Esophagus mucosa (tissue), 1 donor: ENCODE measurements at regions not wholly inside any gene's neighbourhood (a gene's known extent, or its start where the extent isn't known, plus 50 kb on each side); places are given as distances from the start of the nearest gene placed in this dataset.
"Not testable (repeated sequence)": the region's sequence is repeated elsewhere in the genome, so short reads cannot be mapped to it uniquely, and the experiment has no call there.

ENCODE experiments used
- ATAC-seq: fragments of 200-7000 bp; cut with Tn5 transposase; one replicate; pipeline ENCODE4 v1.9.1; 2020
- donor health status: DM: yes; HTN: yes; CAD: no.

DNA sequence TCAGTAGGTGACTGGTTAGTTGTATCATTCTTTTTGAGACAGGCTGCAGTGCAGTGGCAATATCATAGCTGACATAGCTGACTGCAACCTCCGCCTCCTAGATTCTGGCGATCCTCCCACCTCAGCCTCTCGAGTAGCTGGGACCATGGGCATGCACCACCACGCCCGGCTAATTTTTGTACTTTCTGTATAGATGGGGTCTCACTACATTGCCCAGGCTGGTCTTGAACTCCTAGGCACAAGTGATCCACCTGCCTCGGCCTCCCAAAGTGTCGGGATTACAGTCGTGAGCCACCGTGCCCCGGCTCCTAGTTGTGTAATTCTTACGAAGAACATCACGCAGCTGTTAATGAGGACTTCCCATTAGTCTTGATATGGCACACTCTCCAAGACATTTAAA, 123.4 kb upstream of the VKORC1L1 start:
- no peak for ATAC-seq

DNA sequence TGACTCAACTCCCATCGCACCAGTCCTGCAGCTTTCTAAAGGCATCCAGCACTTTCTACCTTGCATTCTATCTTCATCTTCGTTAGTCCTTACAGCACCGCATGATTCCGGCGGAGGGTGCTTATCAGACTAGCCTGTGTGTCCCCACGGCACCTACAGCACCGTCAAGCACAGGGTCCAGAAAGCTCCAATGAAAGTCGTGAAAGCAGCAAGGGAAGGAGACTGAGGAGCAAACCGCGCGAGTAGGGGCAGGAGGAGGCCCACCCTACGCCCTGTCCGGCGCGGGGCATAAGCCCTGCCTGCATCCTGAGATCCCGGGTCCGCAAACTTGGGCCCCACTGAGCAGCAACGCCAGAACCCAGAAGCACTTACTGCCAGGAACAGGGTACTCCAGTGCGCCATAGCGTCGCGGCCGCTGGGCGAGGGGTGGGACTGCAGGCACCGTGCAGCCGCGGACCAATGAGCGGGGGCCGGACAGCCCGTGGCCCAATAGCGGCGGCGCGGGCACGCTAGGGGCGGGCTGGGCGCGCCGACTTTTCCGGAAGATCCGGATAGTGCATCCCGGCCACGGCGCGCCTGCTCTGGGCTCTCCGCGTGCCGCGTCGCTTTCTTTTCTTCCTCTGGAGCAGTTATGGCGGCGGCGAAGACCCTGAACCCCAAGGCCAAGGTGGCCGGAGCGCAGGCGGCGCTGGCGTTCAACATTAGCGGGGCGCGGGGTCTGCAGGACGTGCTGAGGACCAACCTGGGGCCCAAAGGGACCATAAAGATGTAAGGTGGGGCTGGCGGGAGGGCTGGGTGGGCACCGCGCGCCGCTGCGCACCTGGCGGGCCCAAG, 122.1 kb upstream of the VKORC1L1 start:
- peak; percentile 100 for ATAC-seq

DNA sequence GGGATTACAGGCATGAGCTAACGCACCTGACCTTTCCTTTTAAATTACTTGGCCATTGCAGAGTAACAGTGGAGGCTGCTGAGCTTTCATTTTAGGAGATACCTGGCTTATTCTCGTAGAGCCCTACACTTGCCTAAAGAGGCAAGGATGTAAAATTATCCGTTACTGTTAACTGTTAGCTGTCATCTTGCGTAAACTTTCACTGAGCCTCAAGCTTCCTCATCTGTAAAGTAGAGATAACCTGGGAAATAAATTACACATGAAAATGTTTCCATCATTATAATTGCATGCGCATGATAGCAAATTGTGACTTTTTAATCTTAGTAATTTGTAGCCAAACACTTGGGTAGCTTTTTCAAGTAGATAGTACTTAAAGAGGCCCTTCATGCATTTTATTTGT, 118.8 kb upstream of the VKORC1L1 start:
- ATAC-seq: not testable (repeated sequence)

DNA sequence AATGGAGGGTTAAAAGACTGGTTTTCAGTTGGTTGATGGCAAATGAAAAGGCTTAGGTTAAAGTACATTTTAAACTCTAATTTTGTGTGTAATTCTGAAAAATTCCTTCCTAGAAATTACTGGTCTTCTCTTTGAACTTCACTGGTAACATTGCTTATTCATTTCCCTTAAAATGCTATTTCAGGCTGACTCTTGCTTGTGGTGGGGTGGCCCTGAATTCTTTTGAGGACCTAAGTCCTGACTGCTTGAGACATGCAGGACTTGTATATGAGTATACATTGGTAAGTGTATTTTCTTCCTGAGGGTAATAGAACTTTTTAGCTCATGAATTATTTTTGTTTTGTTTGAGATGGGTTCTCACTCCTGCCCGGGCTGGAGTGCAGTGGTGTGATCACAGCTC, 113.9 kb upstream of the VKORC1L1 start:
- ATAC-seq: not testable (repeated sequence)

DNA sequence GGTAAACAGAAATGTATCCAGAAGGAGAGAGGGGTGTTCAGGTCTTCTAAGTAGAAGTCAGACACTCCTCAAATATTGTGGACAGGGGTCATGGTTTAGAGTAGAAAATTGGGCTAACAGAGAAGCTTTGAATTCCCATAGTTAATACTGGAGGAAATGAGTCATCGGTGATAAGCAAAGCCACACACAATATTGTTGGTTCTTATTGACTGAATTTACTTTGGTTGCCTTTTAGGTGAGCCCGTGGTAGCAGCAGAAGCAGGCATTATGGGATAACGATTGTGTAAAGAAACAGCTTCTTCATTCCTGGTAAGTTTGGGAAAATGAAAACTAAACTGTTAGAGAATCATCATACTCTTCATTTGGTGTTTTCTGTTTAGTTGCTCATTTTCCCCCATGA, 110.2 kb upstream of the VKORC1L1 start:
- ATAC-seq: not testable (repeated sequence)

DNA sequence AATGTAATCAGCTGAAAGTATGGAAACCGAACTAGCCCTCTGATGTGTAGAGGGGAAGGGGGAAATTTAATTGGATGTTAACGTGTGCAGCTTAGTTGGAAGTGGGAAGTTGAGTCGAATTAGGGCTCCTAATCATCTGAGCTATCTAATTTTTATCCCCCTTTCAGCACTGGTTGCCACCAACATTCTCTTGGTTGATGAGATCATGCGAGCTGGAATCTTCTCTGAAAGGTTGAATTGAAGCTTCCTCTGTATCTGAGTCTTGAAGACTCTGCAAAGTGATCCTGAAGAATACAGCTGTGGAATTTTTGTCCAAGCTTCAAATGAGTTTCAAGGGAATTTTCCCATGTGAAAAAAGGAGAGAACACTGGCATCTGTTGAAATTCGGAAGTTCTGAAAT, 109.8 kb upstream of the VKORC1L1 start:
- ATAC-seq: not testable (repeated sequence)

DNA sequence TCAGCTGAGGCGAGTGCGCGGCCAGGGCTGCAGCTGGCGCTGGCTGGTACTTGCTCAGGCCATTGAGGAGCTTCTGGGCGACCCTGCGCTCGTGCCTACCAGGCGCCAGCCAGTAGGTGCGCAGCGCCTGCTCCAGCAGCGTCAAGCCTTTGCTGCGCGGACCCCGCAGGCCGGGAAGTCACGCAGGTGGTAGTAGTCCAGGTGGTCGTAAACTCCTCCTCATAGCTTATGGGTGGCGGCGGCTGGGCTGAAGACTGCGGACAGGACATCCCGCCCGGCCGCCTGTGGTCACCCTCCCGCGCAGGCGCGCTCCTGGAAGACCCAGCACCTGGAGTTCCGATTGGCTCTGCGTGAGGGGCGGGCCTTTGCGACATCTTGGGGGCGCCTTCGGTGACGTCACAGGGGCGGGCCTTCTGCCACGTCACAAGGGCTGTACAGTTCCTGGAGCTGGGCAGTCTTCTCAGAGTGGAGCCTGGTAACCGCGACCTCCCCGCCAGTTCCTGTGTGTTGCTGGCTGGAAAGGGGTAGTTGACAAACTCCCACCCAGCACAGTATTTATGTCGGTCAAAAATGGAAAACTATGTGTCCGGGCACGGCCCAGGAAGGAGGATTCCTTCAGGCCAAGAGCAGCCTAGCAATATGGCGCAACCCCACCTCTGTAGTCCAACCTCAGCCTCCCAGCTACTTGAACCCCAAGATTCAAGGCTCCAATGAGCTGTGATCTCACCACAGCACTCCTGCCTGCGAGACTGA, 102.2 kb upstream of the VKORC1L1 start:
- ATAC-seq: peak; percentile 99

DNA sequence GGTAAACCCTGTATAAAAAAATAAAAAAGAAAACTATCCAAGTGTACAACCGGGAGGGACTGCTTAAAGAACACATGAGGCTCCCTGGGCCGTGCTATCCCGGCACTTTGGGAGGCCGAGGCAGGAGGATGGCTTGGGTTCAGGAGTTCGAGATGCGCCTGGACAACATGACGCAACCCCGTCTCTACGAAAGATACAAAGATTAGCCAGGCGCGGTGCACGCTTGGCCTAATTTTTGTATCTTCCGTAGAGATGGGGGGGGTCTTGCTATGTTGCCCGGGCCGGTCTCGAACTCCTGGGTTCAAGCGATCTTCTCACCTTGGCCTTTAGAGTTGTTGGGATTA, 101.7 kb upstream of the VKORC1L1 start:
- ATAC-seq: not testable (repeated sequence)

DNA sequence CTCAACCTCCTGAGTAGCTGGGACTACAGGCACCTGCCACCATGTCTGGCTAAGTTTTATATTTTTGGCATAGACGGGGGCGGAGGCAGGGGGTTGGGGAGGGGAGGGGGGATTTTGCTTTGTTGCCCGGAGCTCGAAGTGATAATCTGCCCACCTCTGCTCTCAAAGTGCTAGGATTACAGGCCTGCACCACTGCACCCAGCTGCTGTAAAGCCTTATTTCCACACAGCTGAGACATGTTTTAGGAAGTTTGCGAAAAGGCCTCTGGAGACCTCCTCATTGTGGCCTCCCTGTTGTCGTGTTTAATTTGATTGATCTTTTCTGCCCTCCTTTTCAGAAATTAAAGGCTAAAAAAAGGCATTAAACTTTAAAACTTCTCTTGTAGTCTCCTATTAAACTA, 96.2 kb upstream of the VKORC1L1 start:
- not testable (repeated sequence) for ATAC-seq

DNA sequence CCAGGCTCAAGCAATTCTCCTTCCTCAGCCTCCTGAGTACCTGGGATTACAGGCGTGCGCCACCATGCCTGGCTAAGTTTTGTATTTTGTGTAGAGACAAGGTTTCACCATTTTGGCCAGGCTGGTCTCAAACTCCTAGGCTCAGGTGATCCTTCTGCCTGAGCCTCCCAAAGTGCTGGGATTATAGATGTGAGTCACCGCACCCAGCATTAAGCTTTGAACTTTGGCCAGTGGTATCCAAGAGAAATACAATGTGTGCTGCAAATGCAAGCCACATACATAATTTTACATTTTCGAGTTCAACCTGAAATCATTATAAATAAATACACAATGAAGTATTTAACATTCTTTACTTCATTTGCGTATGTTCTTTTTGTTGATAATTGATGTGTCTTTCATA, 82.9 kb upstream of the VKORC1L1 start:
- not testable (repeated sequence) for ATAC-seq

DNA sequence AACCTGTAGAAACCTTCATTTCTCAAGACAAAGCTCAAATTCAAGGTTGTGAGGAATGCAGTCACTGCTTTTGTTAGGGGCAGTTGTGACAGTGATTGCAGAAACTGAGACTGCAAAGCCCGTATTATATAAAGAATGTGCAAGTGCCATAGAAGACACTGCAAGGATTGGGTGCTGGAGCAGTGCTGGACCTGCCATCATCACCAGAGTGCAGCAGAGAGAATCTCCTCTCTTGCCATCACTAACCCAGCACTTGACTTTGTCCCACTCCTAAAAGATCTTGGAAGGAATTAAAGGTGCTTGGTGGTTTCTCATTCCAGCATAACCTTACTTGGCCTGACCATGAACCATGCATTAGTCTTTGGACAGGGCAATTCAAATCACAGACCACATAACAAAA, 81.1 kb upstream of the VKORC1L1 start:
- ATAC-seq: not testable (repeated sequence)

DNA sequence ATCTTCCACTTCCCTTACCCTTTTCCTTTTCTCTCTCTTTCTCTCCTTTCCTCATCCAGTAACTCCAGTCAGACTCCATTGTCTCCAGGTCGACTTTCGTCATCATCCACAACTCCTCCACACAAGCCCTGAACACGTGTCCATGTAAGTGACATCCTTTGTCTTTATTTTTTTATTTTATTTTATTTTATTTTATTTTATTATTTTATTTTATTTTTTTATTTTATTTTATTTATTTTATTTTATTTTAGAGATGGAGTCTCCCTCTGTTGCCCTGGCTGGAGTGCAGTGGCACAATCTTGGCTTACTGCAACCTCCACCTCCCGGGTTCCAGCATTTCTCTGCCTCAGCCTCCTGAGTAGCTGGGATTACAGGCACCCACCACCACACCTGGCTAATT, 80.1 kb upstream of the VKORC1L1 start:
- ATAC-seq: not testable (repeated sequence)

DNA sequence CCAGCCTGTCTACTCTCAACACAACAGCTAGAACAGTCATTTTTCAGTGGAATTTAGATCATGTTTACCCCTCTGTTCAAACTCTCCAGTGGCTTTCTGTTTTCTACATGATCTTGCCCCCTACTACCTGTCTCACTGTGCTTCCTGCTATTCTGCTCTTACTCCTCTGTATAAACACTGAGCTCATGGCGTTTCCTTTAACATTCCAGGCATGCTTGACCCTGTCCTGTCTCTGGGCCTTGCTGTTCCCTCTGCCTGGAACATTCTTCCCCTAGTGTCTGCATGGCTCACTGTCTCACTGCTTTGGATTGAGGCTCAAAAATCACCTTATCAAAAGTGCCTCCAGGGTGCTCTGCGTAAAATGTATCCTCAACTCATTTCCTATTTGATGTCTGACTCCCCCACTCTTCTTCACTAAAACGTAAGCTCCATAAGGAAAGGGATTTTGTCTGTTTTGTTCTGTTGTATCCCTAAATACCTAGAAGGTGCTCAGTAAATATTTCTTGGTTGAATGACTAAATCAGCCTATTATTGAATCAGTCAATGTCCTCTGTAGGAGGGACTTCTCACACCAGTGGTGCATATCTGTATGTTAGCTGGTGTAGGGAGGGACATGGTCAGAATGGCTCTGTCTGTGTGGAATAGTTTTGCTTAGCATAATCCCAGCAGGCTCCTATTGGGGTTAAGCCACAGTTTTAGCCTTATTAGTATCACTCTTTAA, 78.0 kb upstream of the VKORC1L1 start:
- ATAC-seq: not testable (repeated sequence)

DNA sequence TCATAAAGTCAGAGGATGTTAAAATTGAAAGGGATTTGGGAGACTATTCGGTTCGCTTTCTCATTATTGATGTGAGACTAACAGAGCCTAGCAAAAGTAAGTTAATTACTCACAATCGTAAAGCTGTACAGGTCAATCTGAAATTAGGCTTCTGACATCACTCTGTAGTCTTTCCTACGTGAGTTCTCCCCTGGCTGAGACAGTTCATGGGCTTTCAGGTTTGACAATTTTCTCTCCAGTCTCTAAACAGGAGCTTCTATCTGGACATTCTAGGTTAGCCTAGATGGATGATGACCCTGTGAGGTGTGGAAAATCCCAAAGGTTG, 77.5 kb upstream of the VKORC1L1 start:
- not testable (repeated sequence) for ATAC-seq

DNA sequence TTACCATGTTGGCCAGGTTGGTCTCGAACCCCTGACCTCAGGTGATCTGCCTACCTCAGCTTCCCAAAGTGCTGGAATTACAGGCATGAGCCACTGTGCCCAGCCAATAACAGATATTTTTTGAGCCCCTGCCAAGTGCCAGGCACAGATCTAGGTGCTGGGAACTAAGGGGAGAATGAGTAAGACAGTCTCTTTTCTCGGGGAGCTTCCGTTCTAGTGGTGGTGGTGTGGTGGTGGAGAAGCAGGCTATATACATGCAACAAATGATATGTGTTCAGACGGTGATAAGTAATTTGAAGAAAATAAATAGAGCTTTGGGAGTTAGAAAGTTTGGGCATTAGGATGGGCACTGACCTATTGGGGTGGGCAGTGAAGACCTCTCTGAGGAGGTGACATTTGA, 76.7 kb upstream of the VKORC1L1 start:
- no peak for ATAC-seq

DNA sequence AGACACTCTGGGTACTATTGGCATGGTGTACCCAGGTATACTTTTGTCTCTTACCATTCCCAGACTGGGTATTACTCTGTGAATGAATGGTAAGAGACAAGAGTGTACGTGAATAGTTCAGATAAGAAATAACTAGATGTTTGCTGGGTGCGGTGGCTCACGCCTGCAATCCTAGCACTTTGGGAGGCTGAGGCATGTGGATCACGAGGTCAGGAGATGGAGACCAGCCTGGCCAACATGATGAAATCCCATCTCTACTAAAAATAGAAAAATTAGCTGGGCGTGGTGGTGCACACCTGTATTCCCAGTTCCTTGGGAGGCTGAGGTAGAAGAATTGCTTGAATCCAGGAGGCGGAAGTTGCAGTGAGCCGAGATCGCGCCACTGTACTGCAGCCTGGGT, 75.8 kb upstream of the VKORC1L1 start:
- ATAC-seq: not testable (repeated sequence)

DNA sequence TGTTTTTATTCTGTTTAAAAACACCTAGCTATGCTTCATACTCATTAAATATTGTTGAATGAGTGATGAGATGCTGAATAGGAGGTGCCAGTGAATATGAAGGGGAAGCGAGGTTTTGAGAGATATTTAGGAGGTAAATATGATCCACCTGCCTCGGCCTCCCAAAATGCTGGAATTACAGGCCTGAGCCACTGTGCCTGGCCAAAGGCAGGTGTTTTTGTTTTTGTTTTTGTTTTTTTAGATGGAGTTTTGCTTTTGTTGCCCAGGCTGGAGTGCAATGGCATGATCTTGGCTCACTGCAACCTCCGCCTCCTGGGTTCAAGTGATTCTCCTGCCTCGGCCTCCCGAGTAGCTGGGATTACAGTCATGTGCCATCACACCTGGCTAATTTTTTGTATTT, 75.3 kb upstream of the VKORC1L1 start:
- not testable (repeated sequence) for ATAC-seq

DNA sequence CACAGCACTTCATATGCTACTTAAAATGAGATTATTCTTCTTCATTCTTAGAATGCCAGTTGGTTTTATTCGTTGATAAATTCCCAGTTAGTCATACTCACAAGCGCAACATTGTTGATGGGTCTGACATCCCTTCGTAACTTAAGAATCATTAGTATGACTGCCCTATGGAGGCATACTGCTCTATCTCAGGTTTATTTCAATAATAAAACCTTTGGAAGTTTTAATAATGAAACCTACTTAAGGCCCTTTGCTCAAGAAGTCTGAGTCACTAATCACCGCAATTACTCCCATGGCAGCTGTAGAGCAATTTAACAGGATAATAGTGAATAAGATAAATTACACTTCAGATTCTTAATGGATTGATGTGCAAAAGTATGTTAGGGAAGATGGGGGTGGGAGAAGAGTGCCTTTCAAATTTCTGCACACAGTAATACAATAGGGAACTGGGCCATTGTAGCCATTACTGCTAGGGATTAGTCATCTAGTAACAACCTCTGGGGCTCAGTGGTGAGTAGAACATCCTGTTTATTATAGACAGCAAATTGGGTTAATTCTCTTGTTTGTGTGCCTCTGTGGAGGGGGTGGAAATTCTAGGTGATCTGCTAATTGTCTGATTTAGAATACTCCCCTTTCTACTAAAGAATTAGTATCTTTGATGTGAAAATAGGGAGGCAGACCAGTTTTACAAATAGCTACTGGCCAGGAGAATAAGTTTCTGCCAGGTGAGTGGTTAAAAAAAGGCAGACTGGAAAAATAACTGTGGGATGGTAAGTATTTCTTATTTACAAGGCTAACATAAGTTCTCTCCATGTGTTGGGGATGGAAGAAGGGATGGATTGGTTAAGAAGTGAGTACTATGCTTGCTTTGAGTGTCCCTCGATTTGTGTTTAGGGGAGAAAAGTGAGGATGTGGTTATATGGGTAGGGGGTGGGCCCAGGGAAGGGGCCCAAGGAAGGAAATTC, 74.5 kb upstream of the VKORC1L1 start:
- no peak for ATAC-seq

DNA sequence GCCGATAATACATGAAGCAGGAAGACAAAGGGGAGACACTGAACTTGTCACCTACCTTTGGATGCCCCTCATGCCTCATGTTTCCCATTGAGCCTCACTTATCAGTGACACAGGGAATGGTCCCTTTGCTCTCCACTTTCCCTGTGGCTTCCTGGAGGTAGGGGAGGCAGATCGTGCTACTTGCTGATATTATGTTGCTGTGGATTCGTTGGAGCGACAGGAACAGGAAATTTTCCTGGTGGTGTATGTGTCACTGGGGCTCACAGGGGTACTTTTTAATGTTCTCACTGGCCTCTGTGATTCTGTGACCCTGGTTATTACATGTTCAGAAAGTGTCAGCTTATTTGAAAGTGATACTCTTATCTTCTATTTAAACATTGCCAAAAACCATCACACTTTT, 72.7 kb upstream of the VKORC1L1 start:
- ATAC-seq: not testable (repeated sequence)

DNA sequence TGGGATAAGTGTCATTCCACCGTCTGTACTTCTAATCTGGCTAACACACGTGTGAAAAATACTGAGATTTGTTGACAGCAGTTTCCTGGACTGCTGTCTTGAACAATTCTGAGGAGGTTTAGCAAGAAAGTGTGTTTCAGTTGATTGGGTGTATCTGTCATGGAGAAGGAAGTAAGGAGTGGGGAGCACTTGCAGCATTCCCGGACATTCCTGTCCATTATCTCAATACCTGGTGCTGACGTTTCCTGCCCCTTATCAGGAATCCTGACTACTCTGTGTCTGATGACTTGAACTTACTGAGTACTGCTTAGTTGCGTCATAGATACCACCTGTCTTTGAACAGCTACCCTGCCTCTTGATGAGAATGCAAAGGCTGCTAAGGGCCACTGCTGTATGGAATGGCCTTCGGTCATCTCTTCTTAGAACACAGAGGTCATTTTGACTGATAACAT, 72.0 kb upstream of the VKORC1L1 start:
- ATAC-seq: no peak

DNA sequence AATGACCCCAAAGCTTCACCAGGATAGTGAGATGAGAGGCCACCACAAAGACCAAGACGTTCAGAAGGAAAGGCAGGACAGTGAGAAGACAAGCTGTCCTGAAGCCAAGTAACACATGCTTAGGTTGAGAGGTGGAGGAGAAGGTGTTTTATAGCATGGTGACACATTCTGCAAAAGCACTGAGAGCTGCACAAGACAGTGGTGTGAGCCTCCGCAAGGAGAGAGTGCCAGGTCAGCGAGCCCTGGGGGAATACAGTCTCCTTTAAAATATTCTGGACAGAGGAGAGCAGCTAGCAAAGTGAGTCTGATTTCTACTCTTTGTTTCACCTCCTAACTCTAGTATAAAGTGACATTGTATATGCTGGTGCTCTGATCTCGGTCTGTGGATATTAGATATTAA, 68.0 kb upstream of the VKORC1L1 start:
- ATAC-seq: no peak

DNA sequence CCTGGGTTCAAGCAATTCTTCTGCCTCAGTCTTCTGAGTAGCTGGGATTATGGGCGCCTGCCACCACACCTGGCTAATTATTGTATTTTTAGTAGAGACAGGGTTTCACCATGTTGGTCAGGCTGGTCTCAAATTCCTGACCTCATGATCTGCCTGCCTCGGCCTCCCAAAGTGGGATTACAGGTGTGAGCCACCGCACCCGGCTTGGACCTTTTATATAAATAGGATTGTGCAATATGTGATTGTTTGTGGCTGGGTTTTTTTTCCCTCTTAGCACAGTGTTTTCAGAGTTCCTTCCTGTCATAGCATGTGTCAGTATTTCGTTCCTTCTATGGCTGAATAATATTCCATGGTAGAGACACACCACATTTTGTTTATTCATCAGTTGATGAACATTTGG, 65.8 kb upstream of the VKORC1L1 start:
- not testable (repeated sequence) for ATAC-seq
